Activated naive CD4-positive, alpha-beta T cell treated with anti-CD3 and anti-CD28 coated beads, Interleukin-2, amount 50 U/mL, for 16 hours (primary cell): ENCODE measurements at regions not wholly inside any gene's neighbourhood (a gene's known extent, or its start where the extent isn't known, plus 50 kb on each side); places are given as distances from the start of the nearest gene placed in this dataset.

ENCODE experiments used
- DNase-seq: peaks from one replicate; pipeline ENCODE4 v3.0.0-alpha.2; 2020

GRCh38 chr5:67435032-67435431 lies 238.4 kb upstream of the CD180 start:
- no peak for DNase-seq

- DNase-seq = no peak
These were observed 237.9 kb upstream of the CD180 start for GRCh38 chr5:67434466-67434865.

- no peak for DNase-seq
These were observed 236.0 kb upstream of the CD180 start for GRCh38 chr5:67432606-67433005.

GRCh38 chr5:67431191-67431590 lies 234.6 kb upstream of the CD180 start:
- no peak for DNase-seq

DNA sequence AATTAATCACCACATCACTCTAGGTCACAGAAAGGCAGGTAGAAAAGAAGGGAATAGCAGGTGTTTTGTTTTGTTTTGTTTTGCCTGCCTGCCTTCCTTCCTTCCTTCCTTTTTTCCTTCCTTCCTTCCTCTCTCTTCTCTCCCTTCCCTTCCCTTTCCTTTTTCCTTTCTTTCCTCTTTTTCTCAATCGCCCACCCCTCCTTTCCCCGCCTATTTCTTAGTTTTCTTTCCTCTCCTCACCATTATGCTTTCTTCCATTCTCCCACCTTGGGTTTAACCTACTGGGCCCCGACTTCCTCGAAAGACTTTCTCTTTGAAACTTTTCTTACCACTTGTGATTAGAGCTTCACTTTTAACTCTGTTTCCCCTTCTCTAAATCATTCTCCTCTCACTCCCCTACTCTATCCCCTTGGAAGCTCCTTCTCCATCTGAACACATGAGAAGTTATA lies 231.3 kb upstream of the CD180 start:
- no peak for DNase-seq

DNA sequence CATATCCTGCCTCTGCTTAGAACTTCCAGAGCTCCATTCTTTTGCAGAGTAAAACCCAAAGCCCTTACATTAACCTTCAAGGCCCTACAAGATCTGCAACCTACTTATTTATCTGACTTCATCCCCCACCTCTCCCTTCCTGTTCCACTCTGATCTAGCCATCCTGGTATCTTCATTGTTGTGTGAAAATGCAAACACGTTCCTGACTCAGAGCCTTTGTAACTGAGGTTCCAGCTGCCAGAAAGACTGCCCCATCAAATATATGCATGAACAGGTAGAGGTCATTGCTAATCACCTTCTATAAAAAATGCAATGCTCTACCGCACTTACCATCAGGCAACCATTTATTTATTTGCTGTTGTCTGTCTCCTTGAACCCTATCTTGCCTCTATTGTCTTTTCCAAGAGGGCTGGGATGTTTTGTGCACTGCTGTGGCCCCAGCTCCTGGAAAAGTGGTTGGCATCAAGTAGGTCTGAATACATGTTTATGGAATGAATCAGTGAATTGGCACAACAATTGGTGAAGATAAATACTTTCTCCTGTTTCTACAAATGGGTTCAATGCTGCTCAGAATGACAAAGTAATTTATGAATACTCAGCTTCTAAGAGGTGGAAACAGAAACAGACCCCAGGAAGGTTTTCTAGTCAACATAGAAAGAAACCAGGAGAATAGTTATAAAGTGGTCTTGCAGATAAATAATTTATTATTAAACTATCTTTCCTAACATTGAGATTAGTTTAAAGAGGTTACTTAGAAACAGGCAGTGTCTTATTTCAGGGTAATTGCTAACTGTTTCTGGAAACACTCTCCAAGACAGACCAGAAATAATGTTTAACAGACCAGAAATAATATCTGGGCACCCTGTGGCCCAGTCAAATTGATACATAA lies 230.6 kb upstream of the CD180 start:
- DNase-seq = no peak

DNA sequence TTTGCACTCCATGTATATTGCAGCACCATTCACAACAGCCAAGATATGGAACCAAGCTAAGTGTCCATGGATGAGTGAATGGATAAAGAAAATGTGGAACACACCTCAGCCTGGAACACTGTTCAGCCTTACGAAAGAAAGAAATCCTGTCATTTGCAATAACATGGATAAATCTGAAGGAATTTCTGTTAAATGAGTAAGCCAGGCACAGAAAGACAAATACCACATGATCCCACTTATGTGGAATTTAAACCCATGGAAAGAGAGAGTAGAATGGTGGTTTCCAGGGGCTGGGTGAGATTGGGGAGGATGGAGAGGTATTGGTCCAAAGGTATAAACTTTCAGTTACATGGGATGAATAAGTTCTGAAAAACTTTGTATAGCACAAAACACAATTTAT lies 228.9 kb upstream of the CD180 start:
- no peak for DNase-seq

- DNase-seq = no peak
These were observed 221.2 kb upstream of the CD180 start for GRCh38 chr5:67417839-67418238.

- DNase-seq = no peak
These were observed 220.4 kb upstream of the CD180 start for GRCh38 chr5:67416986-67417385.

GRCh38 chr5:67416133-67416937 lies 219.7 kb upstream of the CD180 start:
- no peak for DNase-seq

GRCh38 chr5:67414712-67415111 lies 218.1 kb upstream of the CD180 start:
- DNase-seq = no peak

DNA sequence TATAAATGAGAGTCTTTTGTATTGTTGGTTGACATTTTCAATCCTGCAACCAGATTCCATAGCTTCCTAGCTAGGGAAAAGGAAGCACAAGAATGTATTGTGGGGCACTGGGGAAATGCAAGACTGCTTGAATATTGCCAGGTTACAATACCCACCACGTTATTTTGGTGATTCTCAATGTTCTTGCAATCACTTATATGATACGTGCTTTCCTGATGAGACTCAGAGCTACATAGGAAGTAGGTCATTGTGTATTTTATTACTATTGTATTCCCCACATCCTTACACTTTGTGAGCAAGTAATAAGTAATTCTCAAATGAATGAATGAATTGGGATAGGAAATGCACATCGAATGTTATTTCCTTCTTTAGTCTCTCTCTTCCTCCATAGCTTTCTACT lies 217.1 kb upstream of the CD180 start:
- DNase-seq = no peak

DNA sequence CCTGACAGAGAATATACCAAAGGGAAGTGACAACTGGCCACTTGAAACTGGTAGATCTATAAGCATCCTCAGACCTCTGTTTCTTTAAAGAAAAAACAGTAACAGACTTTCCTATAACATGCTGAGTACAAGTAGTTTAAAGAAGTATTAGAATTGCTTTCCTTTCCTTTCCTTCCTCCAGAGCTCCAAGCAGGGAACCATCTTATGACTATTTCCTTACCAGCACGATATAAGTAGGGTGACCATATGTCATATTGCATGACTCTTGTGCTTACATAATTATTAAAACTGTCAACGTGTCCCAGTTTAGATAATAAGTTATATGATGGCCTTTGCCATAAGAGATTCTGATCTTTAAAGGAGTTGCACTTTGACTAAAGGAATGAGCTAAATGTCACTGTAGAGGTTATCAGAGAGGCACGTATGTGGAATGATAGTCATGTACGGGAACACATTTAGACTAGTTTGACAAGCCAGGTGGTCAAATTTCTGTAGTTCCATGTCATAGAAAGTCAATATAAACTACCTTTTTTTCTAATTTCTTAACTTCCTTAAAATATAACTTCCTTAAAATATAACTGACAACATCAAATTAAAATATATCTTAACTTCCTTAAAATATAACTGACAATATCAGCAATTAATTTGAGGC lies 212.7 kb upstream of the CD180 start:
- no peak for DNase-seq

DNA sequence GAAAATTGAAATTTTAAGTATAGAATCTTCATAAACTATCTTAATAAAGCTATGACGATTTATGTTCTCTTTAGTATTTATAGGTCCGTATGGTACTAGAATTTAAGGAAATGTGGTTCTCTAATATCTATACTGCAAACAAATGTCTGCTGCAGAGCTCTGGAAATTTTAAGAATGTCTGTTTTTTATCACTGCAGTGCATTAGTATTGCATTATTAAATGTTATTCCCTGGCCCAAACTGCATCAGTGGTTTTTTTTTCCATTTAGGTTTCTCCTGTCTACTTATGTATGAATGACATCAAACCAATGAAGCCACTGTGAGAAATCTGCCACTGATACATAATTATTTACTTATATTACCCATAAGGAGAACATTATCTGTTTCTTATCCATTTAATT lies 211.4 kb upstream of the CD180 start:
- DNase-seq = no peak

DNA sequence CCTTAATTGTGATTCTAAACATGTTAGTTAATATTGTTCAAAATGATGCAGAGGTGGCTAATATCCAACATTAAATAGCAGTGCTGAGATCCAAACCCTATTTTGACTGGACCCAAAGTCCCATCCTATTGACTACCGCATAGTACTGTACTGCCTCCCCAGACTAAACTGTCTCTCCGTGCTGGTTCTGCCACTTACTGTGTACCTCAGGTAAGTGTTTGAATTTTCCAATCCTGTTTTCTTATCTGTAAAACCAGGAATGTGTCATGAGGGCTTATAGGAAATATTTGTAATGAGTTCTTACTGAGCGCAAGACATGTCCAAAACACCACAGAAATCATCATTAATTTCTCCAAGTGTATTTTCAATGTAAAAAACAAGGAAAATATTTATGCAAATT lies 209.2 kb upstream of the CD180 start:
- DNase-seq = no peak

- no peak for DNase-seq
These were observed 208.4 kb upstream of the CD180 start for GRCh38 chr5:67405101-67405364.

- no peak for DNase-seq
These were observed 207.9 kb upstream of the CD180 start for GRCh38 chr5:67404256-67405100.

DNA sequence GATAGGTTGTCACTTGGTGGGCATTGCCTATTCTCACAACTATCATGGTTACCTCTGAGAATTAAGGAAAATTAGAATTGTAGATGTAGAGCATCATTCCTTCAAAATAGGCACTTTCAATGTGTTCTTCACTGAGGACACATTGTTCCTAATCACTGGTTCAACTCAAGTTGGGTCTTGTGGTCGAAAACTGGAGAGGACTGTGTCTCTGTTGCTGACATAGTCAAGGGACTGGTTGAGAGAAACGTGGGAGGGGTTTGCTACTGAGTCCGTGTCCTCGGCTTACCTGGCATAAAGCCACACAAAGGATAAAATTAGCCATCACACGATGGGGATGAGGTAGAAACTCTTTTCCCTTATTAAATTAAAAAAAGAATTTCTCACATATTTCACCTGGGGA lies 205.9 kb upstream of the CD180 start:
- no peak for DNase-seq

DNA sequence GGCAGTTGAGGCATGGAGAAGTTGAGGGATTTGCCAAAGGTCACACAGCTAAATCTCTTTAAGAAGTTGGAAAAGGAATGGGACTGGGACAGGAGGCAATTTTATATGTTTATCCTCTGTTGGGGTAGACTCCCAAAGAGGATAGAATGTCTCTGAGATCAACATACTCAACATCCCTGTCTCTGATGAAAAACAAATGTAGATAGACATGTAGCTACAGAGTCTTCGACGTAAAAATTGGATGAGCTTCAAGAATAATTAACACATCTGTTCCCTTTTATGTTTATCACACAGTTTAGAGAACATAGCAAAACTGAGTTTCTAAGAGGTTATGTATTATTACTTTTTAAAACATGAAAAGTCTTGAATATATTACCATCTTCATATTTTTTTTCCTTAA lies 204.6 kb upstream of the CD180 start:
- DNase-seq = no peak

DNA sequence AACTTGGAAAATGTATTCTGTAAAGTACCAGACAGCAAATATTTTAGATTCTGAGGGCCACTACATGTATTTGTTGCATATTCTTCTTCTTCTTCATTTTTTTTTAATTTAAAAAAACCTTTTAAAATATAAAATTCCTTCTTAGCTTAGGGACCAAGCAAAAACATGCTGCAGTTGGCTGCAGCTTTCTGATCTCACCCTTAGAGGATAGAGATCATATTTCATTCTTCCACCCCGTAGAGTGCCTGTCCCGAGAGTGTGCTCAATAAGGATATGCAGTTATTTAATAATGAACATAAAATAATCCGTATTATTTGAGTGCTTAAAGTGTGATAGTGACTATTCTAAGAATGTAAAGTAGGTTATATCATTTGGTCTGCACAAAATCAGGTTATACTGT lies 204.2 kb upstream of the CD180 start:
- DNase-seq = no peak

GRCh38 chr5:67395790-67396418 lies 199.3 kb upstream of the CD180 start:
- DNase-seq = no peak

GRCh38 chr5:67393211-67393610 lies 196.6 kb upstream of the CD180 start:
- DNase-seq = no peak
